GM18858 (cell line): ENCODE measurements at regions not wholly inside any gene's neighbourhood (a gene's known extent, or its start where the extent isn't known, plus 50 kb on each side); places are given as distances from the start of the nearest gene placed in this dataset.
A peak's percentile ranks its signal among the peaks of the same experiment; 100 is the strongest.
"Not testable (repeated sequence)": the region's sequence is repeated elsewhere in the genome, so short reads cannot be mapped to it uniquely, and the experiment has no call there.

ENCODE experiments used
- ATAC-seq: cut with Tn5 transposase; IDR thresholded peaks from one replicate; pipeline ENCODE4 v1.9.1; 2021; ENCODE audit not compliant: unreplicated experiment

DNA sequence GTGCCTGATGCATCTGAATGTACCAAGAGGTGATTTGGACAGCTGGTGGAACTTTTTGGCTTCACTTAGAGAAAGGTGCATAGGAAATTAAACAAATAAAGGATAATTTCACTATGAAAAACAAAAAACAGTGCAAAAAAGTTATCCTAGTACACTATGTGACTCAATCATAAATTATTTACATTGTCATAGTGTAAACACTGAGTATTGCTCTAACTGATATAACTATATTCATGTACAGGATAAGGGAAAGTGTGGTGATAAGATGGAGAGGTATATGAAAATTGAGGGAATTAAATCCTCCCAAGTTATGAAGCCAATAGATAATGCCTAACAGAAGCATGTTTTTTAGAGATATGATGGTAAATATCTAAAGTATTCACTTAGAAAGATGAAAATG is 50.2 kb upstream of the CPNE4 start:
- no peak for ATAC-seq

DNA sequence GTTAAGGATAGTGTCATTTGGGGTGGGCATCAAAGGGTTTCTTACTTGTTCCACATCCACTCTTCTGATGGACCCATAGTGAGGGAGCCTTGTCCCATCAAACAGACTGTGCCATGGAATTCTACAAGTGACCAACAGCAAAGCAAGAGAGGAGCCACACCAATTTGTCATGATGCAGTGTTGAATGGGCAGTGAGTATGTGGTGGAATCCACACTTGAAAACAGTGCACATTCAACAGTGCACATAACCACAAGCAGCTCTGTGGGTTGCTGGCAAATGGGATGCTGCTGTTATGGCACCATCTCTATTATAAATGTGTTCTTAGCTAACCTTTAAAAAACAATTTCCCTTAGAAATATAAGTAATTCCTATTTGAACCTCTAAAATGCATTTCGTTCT is 52.5 kb upstream of the CPNE4 start:
- no peak for ATAC-seq

DNA sequence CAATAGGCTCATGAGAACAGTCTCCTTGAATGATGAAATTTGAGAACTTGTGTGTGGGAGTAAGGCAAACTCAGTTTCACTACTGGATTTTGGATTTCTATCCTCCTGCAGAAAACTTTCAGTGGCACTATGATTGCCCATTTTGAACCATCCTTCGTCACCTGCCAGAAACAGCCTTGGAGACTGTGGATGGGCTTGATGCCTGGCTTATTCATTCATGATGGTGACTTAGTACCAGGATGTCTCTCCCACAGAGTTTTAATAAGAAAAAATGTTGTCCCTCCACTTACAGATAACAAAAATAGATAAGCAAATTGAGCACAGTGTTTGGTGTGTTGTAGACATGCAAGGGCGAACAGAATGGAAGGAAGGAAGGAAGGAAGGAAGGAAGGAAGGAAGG is 53.5 kb upstream of the CPNE4 start:
- ATAC-seq, result no peak

DNA sequence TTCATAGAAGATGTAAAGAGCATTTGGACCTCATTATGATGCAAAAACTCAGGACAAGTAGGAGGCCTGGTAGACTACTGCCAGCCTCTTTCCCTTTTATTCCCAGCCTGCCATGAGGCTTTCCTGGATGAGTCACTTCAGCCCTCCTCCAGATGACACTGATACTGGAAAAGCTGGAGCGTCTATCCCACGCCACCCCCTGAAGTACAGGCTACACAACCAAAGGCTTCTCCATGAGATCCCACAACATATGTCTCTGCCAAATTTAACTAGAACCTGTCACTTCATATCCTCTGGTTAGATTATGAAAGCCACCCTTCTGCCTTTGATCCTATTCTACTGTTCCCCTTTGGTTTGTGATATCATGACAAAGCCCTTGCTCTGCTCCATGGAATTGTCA is 56.1 kb upstream of the CPNE4 start:
- ATAC-seq, result no peak

DNA sequence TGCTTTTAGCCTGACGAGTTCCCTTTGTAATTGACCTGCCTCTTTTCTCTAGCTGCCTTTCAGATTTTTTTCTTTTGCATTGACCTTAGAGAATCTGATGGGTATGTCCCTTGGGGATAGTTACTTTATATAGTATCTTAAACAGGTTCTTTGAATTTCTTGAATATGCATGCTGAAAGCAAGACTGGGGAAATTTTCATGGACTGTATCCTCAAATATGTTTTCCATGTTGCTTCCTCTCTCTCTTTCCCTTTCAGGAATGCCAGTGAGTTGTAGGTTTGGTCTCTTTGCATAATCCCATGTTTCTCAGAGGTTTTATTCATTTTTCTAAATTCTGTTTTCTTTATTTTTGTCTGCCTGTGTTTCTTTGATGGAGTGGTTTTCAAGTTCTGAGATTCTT is 81.8 kb upstream of the CPNE4 start:
- no peak for ATAC-seq

DNA sequence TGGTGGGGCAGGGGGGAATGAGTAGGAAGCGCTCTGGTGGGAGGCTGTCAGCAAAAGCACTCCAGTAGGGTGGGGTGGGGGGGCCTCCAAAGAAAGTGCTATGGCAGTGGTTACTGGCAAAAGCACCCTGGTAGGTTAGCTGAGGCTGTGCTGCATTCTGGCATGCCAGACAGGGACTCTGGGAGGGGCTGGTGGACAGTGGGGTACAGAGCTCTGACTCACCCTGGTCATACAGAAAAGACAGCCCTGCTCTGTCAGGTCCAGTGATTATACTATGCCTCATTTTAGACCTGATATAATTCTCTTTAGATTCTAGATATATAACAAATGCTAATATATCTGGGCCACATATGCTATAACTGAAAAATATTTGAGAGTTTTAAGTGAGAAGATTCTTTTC is 82.8 kb upstream of the CPNE4 start:
- ATAC-seq, result no peak

DNA sequence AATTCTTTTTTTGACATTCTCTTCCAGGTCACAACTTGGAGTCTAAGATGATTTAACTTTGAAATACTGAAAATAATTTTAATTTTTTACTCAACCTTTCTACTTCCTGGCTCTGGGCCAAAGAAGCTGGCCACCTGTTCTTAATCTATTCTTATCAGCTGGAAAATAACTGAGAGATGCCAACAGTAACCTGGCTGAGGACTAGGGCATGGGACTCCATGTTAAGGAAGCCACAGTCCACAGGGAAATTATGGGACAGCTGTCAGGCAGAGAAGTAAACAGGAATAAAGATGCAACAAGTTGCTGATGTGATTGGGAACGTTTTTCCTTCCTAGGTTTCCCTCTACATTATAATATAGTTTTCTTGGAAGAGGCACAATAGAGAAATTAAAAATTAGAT is 84.7 kb upstream of the CPNE4 start:
- no peak for ATAC-seq

DNA sequence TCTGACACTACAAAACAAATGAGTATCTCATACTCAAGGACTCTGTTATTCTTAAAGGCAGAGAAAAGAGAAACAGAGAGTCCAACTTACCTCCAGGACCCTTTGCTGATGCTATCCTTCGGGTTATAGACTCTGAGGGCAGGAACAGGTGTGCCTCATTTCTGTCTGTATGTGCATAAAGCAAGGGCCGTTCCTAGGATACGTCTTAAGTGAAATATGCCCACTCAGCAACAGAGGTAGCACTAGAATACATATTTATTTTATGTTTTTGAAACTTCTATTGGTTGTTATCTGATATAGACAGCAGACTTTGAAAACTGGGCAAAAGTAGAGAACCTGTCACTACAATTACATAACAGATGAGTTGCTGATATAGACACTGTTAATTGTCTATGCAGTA is 89.3 kb upstream of the CPNE4 start:
- no peak for ATAC-seq

DNA sequence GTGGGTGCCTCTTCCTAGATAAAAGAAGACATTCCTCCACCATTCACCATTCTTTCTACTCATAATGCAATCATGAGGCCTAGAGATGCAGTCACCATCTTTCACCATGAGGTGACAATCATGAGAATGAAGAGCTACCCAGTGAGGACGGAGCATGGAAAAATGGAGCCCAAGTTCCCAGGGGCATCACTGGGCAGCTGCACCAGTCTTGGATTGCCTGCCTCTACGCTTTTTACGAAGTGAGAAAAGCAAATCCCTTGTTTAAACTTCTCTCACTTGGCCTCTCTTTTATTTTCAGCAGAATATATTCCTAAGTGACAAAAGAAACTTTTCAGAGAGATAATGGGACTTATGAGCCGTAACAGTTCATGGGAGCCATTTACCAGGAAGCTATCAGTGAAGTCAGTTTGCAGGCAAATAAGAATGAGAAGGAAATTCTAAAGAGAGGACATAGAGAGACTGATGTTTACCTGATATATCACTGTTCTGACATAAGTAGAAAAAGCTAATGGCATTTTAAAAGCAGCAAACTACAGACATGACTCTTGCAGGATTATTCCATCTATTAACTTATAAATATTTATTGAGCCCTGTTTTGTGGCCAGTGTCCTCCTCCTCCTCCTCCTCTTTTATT is 90.0 kb upstream of the CPNE4 start:
- no peak for ATAC-seq

DNA sequence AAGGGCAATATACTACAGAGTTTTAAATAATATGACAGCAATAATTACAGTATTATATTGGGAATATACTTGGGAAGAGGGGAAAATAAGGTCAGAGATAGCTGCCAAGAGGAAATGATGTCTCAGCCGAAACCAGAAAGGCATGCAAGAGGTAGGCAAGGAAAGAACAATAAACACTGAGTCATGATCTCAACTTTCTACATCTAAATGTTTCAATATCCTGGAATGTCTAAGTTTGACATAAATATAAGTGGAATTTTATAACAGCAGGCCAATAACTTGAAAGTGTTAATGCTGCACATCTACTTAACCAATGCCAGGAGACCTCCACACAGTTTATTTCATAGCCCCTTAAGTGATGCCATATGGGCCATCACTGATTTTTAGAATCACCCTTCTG is 99.8 kb upstream of the CPNE4 start:
- no peak for ATAC-seq

DNA sequence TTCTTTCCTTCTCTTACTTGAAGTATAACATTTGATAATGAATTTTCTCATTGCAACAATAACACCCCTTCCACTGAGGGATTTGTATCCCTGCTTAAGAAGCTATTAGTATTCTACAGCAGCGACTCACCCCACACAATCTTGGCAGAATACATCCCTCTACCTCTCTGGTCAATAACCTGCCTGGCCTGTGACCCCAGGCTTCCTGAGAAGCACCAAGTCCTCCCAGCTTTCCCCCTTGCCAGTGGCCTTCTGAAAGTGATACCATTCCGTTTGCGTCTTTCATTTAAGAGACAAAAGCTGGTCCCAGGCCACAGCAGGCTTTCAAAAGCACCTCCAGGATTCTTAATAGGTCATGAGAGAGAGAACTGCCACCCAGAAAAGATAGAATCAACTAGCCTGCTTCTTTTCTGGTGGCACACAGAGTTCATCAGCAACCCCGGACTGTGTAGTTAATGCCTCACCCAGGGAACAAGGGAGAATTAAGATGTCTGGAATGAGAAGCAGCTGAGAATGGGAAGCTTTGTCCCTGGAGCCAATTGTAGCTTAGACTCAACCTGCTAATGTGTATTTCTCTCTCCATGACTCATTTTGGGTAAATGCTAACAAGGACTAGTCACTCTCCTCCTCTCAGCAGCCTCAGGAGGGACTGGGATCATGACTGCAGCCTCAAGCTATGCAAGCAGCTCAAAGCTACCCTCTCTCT is 101.0 kb upstream of the CPNE4 start:
- ATAC-seq, result no peak

DNA sequence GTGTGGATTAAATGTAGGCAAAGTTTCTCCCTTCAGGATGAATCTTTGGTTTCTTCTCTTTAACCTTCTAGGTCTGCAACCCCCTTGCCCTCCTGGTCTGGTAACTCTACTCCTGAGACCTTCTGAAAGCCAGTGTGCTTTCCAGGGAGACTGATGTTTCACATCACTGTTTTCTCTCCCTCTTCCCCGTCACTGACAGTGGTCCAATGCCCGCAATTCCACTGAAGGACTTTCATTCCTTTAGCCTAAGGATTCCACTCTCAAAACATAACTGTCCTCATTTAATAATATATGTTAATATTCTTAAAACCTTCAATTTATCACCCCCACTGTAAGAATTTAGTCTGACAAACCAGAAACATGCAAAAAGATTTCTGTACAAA is 101.5 kb upstream of the CPNE4 start:
- no peak for ATAC-seq

DNA sequence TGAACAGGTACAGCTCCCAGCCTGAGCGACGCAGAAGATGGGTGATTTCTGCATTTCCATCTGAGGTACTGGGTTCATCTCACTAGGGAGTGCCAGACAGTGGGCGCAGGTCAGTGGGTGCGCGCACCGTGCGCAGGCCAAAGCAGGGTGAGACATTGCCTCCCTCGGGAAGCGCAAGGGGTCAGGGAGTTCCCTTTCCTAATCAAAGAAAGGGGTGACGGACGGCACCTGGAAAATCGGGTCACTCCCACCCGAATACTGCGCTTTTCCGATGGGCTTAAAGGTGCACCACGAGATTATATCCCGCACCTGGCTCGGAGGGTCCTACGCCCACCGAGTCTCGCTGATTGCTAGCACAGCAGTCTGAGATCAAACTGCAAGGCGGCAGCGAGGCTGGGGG is 102.1 kb upstream of the CPNE4 start:
- ATAC-seq, result not testable (repeated sequence)

DNA sequence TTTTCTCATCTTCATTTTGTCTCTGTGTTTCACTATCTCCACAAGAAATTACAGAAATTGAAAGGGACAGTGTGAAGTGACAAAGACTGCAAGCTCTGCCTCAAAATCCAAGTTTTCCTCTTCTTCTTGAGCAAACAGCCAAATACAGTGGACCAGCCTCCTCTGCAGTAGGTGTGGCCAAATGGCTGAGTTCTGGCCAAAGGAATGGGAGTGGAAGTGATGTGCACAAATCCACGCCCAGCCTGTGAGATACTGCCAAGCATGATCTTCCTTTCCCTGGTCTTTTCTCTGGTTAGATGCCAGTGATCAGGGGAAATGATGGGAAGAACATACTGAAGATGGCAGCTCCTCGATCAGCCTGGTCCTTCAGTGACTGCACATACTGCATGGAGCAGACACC is 111.0 kb upstream of the CPNE4 start:
- no peak for ATAC-seq

DNA sequence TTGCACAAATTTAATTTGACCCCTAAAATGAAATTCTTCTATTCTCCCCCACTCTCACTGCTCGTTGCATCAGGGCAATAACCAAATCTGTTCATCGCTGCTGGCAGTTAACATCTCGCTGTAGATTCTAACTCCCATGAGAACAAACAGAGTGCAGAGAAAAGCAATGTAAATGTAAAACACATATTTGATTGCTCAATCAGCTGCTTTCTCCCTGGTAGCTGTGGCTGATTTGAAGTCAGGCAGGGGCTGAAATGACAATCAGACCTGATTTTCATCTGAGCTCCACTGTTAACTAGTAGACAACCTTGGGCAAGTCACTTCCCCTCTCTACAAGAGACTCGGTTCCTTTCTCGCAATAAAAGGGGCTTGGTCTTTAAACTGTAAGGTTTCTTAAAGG is 119.8 kb upstream of the CPNE4 start:
- no peak for ATAC-seq

DNA sequence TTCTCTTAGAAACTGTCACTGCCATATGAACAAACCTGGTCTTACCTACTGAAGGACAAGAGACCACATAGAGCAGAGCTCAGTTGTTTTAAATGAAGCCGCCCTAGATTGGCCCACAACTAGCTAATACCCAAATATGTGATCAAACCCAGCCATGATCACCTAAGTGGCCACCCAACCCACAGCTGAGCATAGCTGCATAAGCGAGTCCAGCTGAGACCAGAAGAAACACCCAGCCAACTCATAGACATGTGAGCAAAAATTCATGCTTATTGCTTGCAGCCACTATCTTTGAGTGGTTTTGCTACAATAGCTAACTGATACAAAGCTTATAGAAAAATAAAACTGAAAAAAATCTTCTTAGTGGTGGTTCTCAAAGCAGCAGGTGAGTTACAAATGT is 124.3 kb upstream of the CPNE4 start:
- no peak for ATAC-seq

DNA sequence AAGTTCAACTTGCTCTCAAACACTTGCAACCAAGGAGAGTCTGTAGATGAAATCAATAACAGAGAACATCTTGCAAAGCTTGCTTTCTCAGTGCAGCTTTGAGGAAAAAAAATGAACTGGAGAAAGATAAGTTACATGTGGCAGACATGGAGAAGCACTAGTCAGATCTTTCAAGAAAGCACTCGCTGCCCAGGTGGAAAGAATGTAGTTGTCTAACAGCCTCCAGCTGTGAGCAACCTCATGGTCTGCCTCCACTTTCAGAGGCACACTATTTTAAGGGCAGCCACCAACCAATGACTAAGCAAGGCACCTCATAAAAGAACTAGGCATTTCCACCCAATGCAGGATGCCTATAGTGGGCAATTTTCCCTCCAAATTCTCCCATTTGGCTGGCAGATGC is 125.4 kb upstream of the CPNE4 start:
- no peak for ATAC-seq

DNA sequence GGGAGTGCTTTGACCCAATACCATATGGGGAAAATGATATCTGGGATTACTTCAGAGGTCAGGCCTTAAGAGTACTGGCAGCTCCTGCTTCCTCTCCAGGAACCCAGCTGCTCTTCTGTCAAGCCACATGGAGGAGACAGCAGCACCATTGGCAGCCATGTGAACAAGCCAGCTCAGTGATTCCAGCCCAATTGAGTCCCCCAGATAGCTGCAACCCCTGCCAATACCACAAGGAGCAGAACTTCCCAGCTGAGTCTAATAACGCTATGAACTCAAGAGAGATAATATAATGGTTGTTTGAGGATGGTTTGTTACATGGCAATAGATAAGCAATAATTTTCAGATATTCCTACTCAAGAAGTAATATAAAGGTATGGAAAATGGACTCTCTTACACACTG is 126.8 kb upstream of the CPNE4 start:
- ATAC-seq, result no peak

DNA sequence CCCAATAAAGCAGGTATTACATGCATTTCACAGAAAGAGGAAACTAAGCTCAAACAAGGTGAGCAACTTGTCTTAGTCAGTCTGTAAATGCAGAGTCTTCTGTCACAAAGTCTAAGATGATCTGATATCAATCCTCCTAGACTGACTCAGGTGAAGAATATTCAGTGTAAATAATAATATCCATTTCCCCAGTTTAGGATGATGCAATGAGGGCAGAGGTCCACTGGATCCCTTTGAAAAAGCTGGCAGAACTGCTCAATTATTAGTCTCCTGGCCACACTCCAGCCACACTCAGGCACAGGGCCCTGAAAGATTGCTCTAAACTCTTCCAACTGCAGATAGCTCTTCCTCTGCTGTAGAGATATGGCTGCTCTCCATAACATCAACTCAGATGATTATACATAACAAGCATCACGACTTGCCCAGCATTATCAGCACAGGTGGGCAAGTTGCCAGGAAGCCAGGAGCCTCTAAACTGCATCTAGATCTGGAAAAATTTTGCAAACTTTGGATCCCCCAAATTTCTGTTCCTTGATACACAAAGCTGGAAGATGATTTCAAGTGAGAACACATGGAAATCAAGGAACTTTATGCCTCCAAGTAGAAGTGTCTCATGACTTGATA is 129.8 kb upstream of the CPNE4 start:
- no peak for ATAC-seq

DNA sequence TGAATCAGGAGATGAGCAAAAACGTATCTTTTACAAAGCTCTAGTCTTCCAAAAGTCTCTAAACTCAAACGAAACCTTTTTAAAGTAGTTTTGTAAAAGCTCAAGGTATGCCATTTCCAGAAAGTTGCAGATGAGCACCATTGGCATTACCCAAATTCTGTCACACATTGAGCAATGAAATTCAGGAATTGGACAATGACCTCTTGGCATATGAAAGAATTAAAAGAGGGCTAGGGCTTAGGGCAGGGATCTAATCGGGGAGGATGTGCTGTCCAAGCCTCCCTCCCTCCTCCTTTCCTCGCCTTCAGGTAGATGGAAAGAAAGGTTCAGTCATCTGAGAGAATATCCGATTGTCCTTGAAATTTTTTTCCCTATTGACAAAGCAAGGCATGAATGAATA is 133.1 kb upstream of the CPNE4 start:
- ATAC-seq, result no peak

DNA sequence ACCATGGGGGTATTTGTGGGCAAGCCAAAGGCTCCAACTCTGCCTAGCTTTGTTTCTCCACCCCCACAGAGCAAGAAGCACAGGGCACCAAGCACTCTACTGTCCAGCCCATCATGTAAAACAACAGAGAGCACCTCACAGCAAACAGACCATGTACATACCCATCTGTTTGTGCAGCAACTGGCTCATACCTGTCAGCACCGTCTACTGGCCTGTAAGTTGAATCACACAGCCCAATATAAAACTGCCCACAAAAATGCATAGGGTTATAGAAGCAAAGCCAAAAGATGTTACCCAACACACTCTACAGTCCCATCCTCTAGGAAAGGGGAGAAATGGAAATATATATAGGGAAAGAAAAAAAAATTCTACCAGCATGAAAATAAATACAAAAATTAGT is 139.7 kb upstream of the CPNE4 start:
- no peak for ATAC-seq

DNA sequence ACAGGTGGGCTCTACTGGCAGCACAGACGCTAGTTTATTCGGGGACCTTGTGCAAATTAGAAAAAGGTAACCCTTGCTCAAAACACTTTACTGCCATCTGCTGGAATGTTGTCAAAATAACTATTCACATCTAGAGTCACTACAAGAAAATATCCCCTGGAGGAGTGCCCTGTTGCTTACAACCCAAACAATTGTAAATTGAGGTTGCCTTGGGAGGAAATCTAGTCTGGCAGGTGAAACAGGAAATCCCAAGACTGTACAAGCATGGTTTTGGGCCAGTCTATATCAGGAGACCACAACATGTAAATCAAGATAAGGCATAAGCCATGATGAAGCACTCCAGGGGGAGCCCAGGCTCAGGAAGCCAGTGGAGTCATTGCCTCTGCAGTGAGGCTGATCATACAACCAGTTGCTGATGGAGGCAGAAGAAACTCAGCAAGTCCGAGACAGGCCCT is 136.8 kb upstream of the ACP3 start:
- peak; percentile 74 for ATAC-seq

DNA sequence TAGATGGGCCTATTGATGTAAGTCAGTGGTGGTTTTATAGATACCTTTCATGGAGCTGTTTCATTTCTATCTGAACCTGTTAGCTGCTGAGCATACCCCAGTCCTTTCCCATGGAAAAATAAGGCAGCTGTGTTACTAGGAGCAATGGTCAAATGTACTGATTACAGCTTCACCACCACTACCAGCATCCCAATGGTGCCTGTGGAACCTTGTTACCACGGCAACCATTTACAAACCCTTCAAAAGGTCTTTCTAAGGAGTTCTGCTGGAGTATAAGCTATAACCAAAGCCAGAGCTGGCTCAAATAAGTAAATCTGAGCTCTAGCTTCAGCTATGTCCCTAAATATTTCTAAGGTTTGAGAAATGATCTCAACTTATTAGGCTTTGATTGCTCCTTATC is 133.4 kb upstream of the ACP3 start:
- no peak for ATAC-seq
